ENCODE measurements at regions not wholly inside any gene's neighbourhood (a gene's known extent, or its start where the extent isn't known, plus 50 kb on each side); places are given as distances from the start of the nearest gene placed in this dataset.
A peak's percentile ranks its signal among the peaks of the same experiment; 100 is the strongest.

GRCh38 chr2:155965415-155966063 lies 367.0 kb downstream of the NR4A2 start:
- Histone ChIP-seq H3K36me3 (ENCODE audit: control insufficient read depth, insufficient read depth, low read length) (no peaks in the 10 kb centered on the region), H3K27ac (ENCODE audit: low read depth, low read length) (no peak overlapping the region), H3K4me1 (ENCODE audit: control insufficient read depth, insufficient read depth, low read length) (no peaks in the 10 kb centered on the region), H3K9me3 (ENCODE audit: control insufficient read depth, low read length) (no peaks in the 10 kb centered on the region), H3K4me3 (ENCODE audit: low read length) (no peak overlapping the region), H3K9ac (ENCODE audit: extremely low read depth, low read length, poor library complexity, severe bottlenecking) (no peak overlapping the region), H3K27me3 (ENCODE audit: control insufficient read depth, insufficient read depth, low read length, poor library complexity, severe bottlenecking) (no peaks in the 10 kb centered on the region)
- 90 to 100% methylated on average over 1 to 14 of the region's 14 CpGs for WGBS, 2 experiments (ENCODE audit: insufficient coverage in 1 of 2, insufficient read length in 1 of 2)
- Mint-ChIP-seq H3K27me3 (ENCODE audit: insufficient read depth) (no peaks in the 10 kb centered on the region), H3K4me1 (peaks cover 2% of the 10 kb centered on the region), H3K27ac (peak overlapping the region; percentile 95), H3K36me3 (ENCODE audit: low read depth) (peaks cover 7% of the 10 kb centered on the region), H3K9me3 (peaks cover 12% of the 10 kb centered on the region), H3K4me3 (peak overlapping the region; percentile 78)
- TF ChIP-seq, protein P1, sequence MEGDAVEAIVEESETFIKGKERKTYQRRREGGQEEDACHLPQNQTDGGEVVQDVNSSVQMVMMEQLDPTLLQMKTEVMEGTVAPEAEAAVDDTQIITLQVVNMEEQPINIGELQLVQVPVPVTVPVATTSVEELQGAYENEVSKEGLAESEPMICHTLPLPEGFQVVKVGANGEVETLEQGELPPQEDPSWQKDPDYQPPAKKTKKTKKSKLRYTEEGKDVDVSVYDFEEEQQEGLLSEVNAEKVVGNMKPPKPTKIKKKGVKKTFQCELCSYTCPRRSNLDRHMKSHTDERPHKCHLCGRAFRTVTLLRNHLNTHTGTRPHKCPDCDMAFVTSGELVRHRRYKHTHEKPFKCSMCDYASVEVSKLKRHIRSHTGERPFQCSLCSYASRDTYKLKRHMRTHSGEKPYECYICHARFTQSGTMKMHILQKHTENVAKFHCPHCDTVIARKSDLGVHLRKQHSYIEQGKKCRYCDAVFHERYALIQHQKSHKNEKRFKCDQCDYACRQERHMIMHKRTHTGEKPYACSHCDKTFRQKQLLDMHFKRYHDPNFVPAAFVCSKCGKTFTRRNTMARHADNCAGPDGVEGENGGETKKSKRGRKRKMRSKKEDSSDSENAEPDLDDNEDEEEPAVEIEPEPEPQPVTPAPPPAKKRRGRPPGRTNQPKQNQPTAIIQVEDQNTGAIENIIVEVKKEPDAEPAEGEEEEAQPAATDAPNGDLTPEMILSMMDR (conservative IDR thresholded peaks at IDR 0.05) = no peak
- no peak for DNase-seq

DNA sequence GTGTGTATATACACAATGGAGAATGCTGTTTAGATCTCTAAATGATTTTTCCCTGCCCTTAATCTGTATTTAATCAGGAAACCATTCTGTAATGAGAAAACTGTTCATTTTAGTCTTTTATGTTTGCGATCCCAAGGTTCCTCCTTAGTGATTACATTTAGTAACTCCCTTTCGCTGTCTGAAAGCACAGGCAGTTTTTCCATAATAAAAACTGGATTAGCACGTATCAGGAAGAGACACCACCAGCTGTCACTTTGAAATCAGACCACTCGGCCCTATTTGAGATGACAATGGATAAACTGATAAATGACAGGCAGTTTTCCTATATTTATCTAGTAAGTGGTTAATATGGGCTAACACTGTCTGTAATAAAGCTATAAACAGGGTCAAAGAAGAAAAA lies 370.9 kb downstream of the NR4A2 start:
- WGBS, 2 experiments (ENCODE audit: insufficient coverage in 1 of 2, insufficient read length in 1 of 2) = 88 to 92% methylated on average over 4 of the region's 4 CpGs
- H3K9me3 Mint-ChIP-seq = peaks cover 10% of the 10 kb centered on the region
- no peak overlapping the region for H3K27ac ChIP-seq (ENCODE audit: low read depth, low read length)
- H3K4me3 Mint-ChIP-seq = no peak overlapping the region
- DNase-seq = no peak
- no peaks in the 10 kb centered on the region for H3K36me3 ChIP-seq (ENCODE audit: control insufficient read depth, insufficient read depth, low read length)
- H3K4me1 ChIP-seq (ENCODE audit: control insufficient read depth, insufficient read depth, low read length) = no peaks in the 10 kb centered on the region
- TF ChIP-seq, protein P1 (conservative IDR thresholded peaks at IDR 0.05) = no peak
- peaks cover 10% of the 10 kb centered on the region for H3K36me3 Mint-ChIP-seq (ENCODE audit: low read depth)
- no peaks in the 10 kb centered on the region for H3K27me3 ChIP-seq (ENCODE audit: control insufficient read depth, insufficient read depth, low read length, poor library complexity, severe bottlenecking)
- no peaks in the 10 kb centered on the region for H3K9me3 ChIP-seq (ENCODE audit: control insufficient read depth, low read length)
- H3K27ac Mint-ChIP-seq = no peak overlapping the region
- no peak overlapping the region for H3K9ac ChIP-seq (ENCODE audit: extremely low read depth, low read length, poor library complexity, severe bottlenecking)
- peaks cover 2% of the 10 kb centered on the region for H3K4me1 Mint-ChIP-seq
- no peak overlapping the region for H3K4me3 ChIP-seq (ENCODE audit: low read length)
- no peaks in the 10 kb centered on the region for H3K27me3 Mint-ChIP-seq (ENCODE audit: insufficient read depth)

DNA sequence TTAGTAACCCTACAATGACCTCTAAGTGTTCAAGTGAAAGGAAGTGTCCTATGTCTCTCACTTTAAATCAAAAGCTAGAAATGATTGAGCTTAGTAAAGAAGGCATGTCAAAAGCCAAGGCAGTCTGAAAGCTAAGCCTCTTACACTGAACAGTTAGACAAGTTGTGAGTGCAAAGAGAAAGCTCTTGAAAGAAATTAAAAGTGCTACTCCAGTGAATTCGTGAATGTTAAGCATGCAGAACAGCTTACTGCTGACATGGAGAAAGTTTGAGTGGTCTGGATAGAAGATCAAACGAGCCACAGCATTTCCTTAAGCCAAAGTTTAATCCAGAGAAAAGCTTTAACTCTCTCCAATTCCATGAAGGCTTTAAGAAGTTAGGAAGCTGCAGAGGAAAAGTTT lies 373.7 kb downstream of the NR4A2 start:
- Histone ChIP-seq H3K9ac (ENCODE audit: extremely low read depth, low read length, poor library complexity, severe bottlenecking) (no peak overlapping the region), H3K4me3 (ENCODE audit: low read length) (no peak overlapping the region), H3K36me3 (ENCODE audit: control insufficient read depth, insufficient read depth, low read length) (no peaks in the 10 kb centered on the region), H3K4me1 (ENCODE audit: control insufficient read depth, insufficient read depth, low read length) (no peaks in the 10 kb centered on the region), H3K27ac (ENCODE audit: low read depth, low read length) (no peak overlapping the region), H3K9me3 (ENCODE audit: control insufficient read depth, low read length) (no peaks in the 10 kb centered on the region), H3K27me3 (ENCODE audit: control insufficient read depth, insufficient read depth, low read length, poor library complexity, severe bottlenecking) (no peaks in the 10 kb centered on the region)
- peaks cover 2% of the 10 kb centered on the region for H3K4me1 Mint-ChIP-seq
- H3K9me3 Mint-ChIP-seq = no peaks in the 10 kb centered on the region
- DNase-seq = no peak
- H3K36me3 Mint-ChIP-seq (ENCODE audit: low read depth) = peaks cover 3% of the 10 kb centered on the region
- no peaks in the 10 kb centered on the region for H3K27me3 Mint-ChIP-seq (ENCODE audit: insufficient read depth)
- 90 to 92% methylated on average over 1 to 2 of the region's 2 CpGs for WGBS, 2 experiments (ENCODE audit: insufficient coverage in 1 of 2, insufficient read length in 1 of 2)
- no peak overlapping the region for H3K27ac Mint-ChIP-seq
- TF ChIP-seq, protein P1 (conservative IDR thresholded peaks at IDR 0.05) = no peak
- H3K4me3 Mint-ChIP-seq = no peak overlapping the region

All from endodermal cell (in vitro differentiated cells).